Nephron (organoid): ENCODE measurements at regions not wholly inside any gene's neighbourhood (a gene's known extent, or its start where the extent isn't known, plus 50 kb on each side); places are given as distances from the start of the nearest gene placed in this dataset.
A peak's percentile ranks its signal among the peaks of the same experiment; 100 is the strongest.

ENCODE experiments used
- H3K27ac Mint-ChIP-seq, 3 experiments: 2 replicates each; pipeline ENCODE4 v1.8.0; 2020; ENCODE audit warnings: mixed read lengths in 3 of 3, mild to moderate bottlenecking in 2 of 3, moderate library complexity in 1 of 3
- H3K27me3 Mint-ChIP-seq: 2 replicates; pipeline ENCODE4 v1.8.0; 2021; ENCODE audit warnings: low read depth, mild to moderate bottlenecking, moderate library complexity, mixed read lengths
- H3K36me3 Mint-ChIP-seq: 2 replicates; pipeline ENCODE4 v1.8.0; 2020; ENCODE audit warnings: low read depth, mixed read lengths
- H3K4me1 Mint-ChIP-seq: 2 replicates; pipeline ENCODE4 v1.8.0; 2020; ENCODE audit warnings: mixed read lengths
- H3K4me3 Mint-ChIP-seq, 3 experiments: 2 replicates each; pipeline ENCODE4 v1.8.0; 2020; ENCODE audit warnings: mild to moderate bottlenecking in 3 of 3, mixed read lengths in 3 of 3, moderate library complexity in 2 of 3
- H3K9me3 Mint-ChIP-seq: 2 replicates; pipeline ENCODE4 v1.8.0; 2020; ENCODE audit warnings: mixed read lengths
- CTCF ChIP-seq, 3 experiments: fragments of 200-600 bp; sonication (generic); IDR thresholded peaks; one replicate each; pipeline ENCODE4 v1.5.0; 2021; ENCODE audit warnings: antibody characterized with exemption in 3 of 3; ENCODE audit not compliant: unreplicated experiment in 3 of 3

GRCh38 chr2:23323198-23323916 lies 61.6 kb upstream of the KLHL29 start:
- no peak overlapping the region for H3K4me3 Mint-ChIP-seq
- peak overlapping the region in 2 of 3 experiments; percentile 62 to 74 for H3K27ac Mint-ChIP-seq
- TF ChIP-seq CTCF (IDR thresholded peaks at IDR 0.05; ENCODE audit: unreplicated experiment in 3 of 3), result no peak
- peaks cover 14% of the 10 kb centered on the region for H3K4me1 Mint-ChIP-seq
- no peaks in the 10 kb centered on the region for H3K9me3 Mint-ChIP-seq
- no peaks in the 10 kb centered on the region for H3K36me3 Mint-ChIP-seq
- H3K27me3 Mint-ChIP-seq, result peaks cover 26% of the 10 kb centered on the region

DNA sequence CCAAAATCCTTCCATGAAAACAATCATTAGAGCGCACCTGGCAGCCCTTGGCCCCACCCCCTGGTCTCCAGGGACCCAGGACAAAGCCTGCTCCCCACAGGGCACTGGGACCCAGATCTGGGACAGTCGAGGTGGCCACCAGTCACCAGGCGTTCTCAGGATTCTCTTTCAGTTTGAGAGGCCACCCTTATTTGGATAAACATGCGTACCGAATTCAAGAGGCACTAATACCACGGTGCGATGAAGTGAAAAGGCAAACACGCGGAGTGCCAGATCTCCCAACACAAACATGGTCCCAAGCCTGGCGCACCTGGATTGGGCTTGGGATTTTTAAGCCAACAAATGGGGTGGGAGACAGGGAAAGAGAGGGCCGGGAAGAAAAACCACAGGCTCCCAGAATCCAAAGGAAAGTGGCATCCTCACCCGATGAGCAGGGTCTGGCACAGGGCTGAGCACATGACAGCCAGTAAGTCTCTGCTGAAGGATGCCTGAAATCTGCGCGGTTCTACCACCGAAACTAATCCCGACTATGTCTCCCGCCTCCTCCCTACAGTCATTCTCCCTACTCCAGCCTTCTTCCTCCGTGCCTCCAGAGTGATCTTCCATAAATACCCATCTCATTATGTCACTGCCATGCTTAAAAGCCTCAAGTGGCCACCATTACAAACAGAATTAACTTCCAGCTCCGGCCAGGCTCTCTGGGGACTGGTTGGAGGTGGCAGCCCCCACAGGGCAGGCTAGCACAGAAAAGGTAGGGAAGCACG lies 60.9 kb upstream of the KLHL29 start:
- Mint-ChIP-seq H3K9me3 (no peaks in the 10 kb centered on the region), H3K4me1 (peaks cover 14% of the 10 kb centered on the region), H3K27me3 (peaks cover 34% of the 10 kb centered on the region), H3K4me3 (no peak overlapping the region), H3K27ac (no peak overlapping the region), H3K36me3 (no peaks in the 10 kb centered on the region)
- TF ChIP-seq CTCF (IDR thresholded peaks at IDR 0.05; ENCODE audit: unreplicated experiment in 3 of 3), result no peak

GRCh38 chr2:23326330-23326729 lies 58.6 kb upstream of the KLHL29 start:
- Mint-ChIP-seq H3K4me3 (no peak overlapping the region), H3K4me1 (peaks cover 14% of the 10 kb centered on the region), H3K27me3 (peaks cover 49% of the 10 kb centered on the region), H3K36me3 (no peaks in the 10 kb centered on the region), H3K9me3 (no peaks in the 10 kb centered on the region), H3K27ac (no peak overlapping the region)
- no peak for TF ChIP-seq CTCF (IDR thresholded peaks at IDR 0.05; ENCODE audit: unreplicated experiment in 3 of 3)

GRCh38 chr2:23327416-23327815 lies 57.6 kb upstream of the KLHL29 start:
- Mint-ChIP-seq H3K27ac (no peak overlapping the region), H3K36me3 (no peaks in the 10 kb centered on the region), H3K4me1 (peaks cover 9% of the 10 kb centered on the region), H3K27me3 (peaks cover 48% of the 10 kb centered on the region), H3K9me3 (no peaks in the 10 kb centered on the region), H3K4me3 (no peak overlapping the region)
- no peak for TF ChIP-seq CTCF (IDR thresholded peaks at IDR 0.05; ENCODE audit: unreplicated experiment in 3 of 3)

- Mint-ChIP-seq H3K27ac (no peak overlapping the region), H3K27me3 (peaks cover 46% of the 10 kb centered on the region), H3K4me1 (peaks cover 6% of the 10 kb centered on the region), H3K9me3 (no peaks in the 10 kb centered on the region), H3K36me3 (no peaks in the 10 kb centered on the region), H3K4me3 (no peak overlapping the region)
- TF ChIP-seq CTCF (IDR thresholded peaks at IDR 0.05; ENCODE audit: unreplicated experiment in 3 of 3), result no peak
Measured at GRCh38 chr2:23327887-23328286, 57.1 kb upstream of the KLHL29 start.
